COR-L47 (cell line): ENCODE measurements at regions not wholly inside any gene's neighbourhood (a gene's known extent, or its start where the extent isn't known, plus 50 kb on each side); places are given as distances from the start of the nearest gene placed in this dataset.

Experiments
- DNase-seq: peaks from one replicate; lab custom pipeline; 2025; lab: John Stamatoyannopoulos, UW

DNA sequence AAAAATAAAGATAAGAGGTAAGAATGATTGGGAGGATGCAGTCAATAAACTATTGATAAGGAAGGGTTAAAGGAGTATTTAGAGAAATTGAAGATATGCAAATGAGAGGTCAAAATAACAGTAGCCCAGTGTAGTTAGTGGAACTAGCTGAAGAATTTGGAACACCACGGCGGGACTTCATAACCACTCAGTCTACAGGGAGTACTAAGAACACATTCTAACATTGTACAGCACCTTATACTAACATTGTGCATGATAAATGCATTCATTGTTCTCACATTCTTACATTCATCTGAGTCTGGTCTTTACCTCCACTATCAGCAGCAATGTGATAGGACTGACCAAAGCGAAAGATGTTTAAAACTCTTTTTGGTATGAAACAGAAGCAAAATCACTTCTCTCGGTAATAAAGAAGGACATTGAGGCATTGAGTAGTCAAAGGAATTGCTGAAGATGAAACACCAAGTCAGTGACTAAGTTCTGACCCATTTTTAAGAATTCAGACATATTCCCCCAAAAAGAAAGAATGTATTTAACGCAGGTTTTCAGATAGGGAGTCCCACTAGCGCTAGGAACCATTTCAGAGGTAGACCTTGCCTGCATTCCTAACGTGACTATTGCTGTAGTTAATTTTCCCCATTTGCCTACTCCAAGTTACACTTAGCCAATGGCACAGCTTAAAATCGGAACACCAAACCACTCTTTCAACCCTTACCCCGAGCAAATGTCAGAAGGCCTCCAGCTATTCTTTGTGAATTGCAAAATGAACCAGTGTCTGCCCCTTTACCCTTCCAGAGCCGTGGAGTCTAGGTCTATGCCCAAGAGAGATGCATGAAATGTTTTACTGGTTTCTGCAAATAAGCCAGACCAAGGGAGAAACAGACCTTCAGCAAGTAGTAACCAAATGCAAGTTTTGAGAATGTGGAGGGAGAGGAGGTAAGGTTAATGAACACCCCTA is 108.8 kb upstream of the IRF2BP2 start:
- no peak for DNase-seq

DNA sequence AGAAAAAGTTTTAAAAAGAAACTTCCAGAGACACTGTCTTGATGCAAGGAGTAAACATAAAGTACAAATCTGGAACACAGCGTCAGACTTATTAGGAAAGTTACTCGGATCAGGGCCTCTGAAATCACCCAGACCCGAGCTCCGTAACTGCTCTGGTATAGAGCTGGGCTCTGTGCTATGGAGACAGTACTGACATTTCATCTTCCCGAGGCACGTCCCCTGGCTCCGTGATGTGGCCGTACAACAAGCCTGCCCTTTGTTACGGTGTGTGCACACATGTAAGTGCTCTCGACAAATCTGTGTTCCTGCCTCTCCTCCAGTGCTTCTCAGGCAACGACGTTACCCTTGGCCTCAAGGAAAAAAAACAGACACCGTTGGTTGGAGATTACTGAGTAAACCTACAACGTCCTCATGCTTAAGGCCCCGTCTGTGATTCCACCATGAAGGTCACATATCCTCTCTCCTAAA is 107.0 kb upstream of the IRF2BP2 start:
- DNase-seq, result no peak

DNA sequence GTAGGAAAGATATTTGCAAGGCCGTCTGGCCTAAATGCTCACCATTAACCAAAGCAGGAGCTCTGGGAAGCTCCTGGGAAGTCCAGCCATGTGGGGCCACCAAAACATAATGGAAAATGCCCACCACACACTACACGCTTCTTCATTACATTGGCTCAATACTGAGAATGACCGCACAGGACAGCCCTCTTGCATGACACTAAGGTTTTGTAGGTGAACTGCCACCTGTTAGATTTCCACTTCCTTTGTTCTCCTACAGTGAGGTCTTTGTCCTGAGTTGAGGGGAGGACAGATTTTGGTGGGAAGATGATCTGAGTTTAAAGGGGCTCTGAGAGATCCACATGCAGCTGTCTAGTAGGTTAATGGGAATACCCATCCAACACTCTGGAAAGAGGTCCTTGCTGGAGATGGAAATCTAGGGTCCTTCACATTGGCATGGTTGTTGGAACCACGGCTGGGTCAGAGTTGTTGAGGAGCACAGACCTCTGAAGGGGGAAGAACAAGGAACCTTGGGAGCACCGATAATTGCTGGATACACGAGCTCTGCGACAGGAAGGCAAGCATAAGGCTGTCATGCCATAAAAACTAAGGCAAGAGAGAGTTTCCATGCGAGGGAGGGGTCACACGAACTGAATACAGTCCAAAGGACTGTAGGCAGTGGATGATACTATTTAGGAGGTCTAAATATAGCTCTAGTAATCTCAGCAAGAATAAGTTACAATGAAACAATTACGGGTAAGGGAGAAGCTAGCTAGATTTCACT is 105.5 kb upstream of the IRF2BP2 start:
- DNase-seq, result no peak

DNA sequence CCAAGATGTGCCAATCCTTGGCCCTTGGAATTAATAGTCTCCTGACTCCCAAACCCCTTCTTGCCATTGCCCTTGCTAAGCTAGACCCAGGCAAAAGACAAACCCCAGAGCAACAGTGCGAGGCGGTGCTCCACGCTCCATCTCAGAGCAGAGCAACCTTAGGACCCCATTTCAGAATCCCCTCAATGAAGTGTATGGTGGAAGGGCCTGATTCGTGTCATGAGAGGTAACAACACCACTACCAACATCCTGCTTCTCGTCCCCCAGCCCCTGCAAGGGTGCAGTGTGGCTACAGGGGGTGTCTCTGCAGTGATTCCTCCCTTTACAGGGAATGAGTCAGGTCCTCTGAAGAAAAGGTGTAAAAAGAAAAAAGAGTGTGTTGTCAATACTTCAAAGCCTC is 103.9 kb upstream of the IRF2BP2 start:
- no peak for DNase-seq

DNA sequence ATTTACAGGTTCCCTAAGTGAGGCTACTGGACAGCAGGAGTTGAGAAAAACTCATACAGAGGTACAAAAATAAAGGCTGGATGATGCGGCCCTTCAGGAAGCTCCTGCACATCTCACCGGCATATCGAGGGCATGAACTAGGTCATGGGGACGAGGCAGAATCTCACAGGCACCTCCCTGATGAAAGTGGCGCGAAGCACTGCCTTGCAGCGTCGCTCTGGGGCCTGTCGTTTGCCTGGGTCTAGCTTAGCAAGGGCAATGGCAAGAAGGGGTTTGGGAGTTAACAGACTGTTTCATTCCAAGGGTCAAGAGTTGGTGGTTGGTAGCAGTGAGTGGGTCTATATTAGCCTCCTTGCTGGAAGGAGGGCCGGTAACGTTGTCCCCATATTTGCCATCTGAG is 103.5 kb upstream of the IRF2BP2 start:
- no peak for DNase-seq

DNA sequence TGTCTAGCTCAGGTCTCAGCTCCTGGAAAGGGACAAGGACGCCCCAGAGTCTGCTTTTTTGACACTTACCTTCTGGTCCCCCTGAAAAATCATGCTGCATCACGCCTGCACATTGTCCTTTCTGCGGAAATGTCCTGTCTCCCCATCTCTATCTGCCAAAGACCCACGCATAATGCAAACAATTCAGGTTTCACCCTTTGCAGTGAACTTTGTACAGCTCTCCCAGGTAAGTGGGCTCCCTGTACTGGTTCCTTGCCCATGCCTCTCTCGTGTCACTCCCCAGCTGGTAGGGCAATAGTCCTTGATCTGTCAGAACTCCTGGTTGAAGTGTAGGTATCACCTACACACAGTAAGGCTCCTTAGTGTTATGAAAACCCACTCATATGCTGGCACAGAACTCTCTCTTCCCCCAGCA is 102.9 kb upstream of the IRF2BP2 start:
- no peak for DNase-seq

DNA sequence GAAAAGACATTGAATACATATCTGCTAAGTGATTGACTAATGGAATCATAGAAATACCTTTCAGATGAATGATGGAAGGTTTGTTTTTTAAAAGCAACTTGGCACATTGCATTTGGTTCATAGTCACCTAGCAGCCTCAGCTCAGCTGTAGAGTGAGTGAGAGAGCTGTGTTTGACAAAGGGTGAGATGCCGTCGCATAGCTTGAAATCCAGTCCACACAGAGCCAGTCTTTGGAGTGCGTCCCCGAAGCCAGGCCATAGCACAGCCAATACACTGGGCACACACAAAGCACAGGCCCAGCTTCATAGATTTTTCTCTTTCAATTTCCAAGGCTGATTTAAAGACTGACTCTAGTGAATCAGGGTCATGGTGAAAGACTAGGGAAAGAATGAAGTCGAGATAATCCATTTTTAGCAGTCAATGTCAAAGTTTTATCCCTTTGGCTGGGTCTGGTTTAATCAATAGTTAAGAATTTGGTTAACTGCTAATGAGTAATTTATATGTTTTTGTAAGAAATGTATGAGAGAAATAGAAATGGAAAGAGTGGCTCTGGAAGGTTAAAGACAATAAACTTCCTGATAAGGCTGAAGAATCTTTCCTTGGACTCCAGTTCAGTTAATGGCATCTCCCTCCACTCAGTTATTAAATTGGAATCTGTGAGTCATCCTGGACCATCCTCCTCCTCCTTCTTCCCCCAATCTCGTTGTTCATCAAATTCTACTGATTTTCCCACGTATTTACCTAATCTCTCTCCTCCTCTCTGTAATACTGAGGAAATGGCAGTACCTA is 101.2 kb upstream of the IRF2BP2 start:
- no peak for DNase-seq

DNA sequence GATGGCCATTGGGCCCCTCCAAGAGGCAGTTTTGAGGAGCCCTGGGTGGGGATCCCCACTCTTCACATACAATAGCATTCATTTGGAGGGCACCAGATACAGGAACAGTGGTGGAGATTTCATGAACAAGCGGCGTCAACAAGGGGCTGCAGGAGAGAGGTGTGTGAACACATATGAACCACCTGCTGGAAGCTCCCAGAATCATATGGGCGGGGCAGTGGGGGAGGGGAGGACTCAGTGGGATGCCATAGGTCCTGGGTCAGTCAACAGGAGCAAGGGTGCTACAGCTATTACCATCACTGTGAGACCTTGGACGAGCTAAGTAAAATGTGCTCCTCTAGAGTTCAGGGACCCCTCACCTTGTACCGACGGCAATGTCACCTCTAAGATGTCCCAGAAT is 100.4 kb upstream of the IRF2BP2 start:
- no peak for DNase-seq

DNA sequence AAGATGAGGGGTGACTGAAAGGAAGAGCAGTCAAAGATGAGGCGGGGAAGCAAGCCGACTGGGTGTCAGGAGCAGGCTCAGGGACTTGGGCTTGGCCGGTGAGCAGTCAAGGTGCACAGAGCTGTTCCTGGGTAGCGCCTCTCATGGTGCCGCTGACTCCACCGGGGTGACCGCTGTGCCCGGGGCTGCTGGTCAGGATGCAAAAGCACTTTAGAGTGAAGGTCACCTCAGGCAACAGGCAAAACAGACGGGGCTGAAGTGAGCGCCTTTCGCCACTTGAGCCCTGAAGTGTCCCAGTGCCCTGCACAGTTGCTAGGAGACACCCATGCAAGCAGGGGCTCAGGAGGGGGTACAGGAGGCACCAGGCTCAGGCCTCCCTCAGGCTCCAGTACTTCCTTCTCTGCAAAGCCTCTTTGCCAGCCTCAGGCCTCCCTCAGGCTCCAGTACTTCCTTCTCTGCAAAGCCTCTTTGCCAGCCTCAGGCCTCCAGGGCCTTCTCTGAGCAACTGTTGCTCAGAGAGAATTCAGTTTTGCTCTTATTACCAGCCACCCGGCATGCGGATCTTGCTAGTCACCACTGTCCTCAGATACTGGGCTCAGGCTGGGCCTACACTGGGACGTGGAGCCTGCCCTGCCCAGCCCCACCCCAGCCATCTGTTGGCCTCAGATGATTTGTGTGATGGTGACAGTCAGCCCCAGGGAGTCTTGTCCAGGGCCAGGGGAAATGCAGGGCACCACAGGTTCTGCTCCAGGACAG is 99.7 kb upstream of the IRF2BP2 start:
- no peak for DNase-seq

DNA sequence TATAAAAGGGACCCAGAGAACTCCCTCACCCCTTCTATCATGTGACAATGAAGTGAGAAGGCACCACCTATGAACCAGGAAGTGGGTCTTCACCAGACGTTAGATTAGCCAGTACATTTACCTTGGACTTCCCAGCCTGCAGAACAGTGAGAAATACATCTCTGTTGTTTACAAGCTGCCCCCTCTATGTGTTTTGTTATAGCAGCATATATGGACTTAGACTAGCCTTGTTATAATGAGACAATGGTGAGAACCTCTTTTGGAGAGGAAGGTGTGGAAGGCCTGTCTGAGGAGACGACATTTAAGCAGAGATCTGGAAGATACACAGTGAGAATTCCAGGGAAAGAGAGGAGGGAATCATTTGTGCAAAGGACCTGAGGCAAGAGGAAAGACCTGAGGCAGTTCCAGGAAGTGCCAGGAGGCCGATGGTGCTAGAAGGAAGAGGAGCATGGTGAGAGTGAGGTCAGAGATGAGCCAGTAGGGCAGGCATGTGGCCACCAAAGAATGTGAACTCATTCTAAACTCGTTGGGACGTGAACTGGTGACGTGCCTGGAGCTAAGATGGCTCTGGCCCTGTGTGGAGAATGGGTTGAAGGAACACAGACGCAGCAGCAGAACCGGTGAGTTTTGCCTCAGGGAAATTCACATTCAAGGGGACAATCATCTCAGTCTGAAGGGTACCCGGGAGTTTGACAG is 98.9 kb upstream of the IRF2BP2 start:
- no peak for DNase-seq

DNA sequence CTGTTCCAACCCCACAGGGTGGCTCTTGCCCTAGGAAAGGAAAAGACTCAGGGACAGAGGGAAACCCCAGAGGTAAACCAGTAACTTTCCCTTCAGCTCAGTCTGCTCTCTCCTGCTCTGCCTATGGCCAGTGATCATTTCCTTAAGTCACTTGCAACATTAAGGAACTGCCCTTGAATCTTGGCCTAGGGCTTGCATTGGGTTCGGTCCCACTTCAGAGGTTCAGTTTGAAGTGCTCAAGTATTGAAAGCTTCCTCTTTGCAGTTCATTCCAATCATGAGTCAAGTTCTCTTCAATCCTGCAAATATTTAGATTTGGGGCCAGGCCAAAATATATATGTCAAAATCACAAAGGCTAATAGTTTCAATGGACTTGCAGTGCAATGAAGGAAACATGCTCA is 97.7 kb upstream of the IRF2BP2 start:
- DNase-seq, result no peak

DNA sequence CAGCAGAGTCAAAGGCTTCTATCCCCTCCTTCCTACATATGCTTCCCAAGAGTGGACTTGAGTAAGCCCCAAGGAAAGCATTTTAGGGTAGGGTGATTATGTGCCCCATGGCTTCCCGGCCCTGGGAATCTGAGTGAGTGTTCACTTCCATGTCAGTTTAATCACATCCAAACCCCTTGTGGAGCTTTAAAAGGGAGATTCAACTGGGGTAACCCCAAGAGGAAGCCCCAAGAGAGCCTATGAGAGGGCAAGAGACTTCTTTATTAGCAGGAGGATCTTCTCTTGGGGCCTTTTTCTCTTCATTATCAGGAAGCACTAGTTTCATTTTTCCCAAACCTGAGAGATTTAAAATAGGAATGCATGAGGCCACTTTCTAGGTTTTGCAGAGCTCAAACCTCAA is 97.0 kb upstream of the IRF2BP2 start:
- DNase-seq, result no peak

DNA sequence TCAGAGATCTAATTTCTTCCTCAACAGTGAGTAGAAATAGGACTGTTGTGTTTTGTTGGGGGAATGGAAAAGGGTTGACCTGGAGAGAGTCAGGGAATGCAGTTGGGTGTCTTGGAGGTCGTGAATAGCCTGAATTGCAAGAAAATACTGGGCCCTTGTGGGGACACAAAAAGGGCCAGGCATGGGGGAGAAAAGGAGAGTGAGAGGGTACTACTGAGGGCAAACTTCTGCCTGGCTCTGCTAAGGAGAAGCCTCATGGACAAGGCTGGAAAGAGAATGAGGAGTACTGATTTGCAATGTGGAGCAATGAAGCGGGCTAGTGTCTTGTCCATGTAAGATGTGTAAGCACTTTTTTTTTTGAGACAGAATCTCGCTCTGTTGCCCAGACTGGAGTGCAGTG is 96.2 kb upstream of the IRF2BP2 start:
- DNase-seq, result no peak

DNA sequence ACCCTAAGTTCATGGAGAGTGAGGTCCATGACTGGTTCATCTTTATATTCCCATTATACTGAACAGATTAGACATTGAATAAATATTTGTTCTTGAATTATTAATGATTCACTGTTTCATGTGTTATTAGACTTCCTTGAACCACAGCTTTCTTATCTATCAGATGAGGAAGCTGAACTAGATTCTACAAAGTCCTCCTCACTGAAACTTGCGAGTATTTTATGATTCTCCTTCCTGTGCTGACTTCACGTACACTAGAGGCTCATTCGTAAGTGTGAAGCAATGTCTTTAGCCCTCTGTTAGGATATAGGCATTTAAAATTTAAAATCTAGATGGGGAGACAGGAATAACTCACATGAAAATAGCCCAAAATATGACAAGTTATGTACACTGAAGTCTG is 95.6 kb upstream of the IRF2BP2 start:
- no peak for DNase-seq

DNA sequence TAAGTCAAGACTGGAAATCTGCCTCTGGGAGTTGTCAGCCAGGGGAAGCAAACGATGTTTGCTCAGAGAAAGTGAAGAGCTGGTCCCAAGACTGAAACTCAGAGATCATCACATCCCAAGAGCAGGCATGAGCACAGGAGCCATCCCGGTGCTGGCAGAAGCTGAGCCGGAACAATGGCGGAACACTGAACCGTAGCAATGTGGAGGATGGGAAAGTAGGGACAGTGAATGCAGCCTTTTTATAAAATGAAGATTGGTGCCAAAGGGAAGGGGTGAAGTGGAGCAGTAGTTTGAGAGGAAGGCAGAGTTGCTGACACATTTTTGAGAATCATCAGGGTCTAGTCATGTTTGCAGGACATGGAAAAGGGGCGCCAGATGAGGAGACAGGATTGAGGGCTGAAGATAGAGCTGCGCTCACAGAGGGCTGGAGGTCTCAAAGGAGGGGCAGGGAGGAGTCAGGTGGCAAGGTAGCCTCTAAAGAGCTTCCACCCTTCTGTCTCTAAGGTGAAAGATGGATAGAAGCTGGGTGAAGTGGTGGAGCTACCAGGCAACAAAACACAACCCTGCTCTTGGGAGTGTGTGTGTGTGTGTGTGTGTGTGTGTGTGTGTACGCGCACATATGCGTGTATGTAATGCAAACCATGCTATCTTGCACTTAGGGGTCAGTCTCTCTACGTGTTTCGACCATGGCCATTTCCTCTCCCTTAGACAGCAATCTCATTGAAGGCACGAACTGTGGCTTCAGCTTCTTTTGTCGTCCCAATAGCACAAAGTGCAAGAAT is 94.3 kb upstream of the IRF2BP2 start:
- no peak for DNase-seq

DNA sequence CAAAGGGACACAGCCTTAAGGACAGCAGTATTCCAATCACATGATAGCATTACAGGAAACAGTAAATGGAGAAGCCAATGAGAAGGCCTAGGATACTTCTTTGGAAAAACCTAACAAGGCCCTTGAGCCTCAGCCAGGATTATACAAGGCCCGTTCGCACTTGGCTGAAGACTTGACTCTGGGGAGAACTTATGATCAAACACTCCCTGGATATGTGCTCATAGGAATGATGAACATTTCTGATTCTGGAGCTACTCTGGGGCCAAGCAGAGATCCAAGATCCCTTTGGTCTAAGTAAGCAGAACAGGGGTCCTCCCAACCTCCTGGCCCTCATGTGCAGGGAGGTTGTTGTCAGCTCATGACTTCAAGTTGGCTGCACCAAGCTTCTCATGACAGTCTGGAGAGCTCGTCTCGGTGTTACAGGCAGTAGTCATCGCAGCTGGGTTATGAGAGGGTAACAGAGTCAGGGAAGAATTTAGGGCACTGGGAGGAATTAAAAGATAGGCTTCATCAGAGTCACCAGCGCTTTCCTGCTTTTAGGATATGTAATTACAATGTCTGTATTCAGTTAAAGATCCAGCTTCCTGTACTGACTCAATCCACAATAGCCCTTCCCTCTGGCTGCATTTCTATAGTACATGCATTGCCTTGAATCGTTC is 92.5 kb upstream of the IRF2BP2 start:
- no peak for DNase-seq

DNA sequence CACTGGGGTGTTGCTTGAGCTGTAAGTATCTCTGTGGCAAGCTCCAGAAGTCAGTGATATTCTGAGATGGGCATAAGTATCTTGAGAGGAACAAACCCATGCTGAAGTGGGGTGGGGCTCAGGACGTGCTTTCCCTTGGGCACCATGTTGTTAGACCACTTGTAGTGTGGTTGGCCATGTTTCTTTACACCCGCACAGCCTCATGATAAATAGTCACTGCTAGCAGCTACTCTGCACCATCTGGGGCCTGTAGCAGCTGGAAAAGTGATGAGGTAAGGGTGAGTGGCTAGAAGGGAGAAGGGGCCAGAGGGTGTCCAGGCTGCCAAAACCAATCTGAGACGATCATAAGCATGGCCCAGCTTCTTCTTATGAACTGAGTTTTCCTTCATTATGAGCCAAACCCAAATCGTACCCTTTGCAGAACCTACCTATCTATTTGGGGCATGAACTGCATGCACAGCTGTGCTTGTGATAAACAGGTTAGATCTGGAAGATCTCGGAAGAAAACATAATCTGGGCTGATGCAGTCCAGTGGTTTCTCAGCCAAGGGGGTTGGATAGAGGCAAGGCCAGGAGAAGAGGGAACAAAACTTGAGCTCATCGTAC is 91.9 kb upstream of the IRF2BP2 start:
- no peak for DNase-seq

DNA sequence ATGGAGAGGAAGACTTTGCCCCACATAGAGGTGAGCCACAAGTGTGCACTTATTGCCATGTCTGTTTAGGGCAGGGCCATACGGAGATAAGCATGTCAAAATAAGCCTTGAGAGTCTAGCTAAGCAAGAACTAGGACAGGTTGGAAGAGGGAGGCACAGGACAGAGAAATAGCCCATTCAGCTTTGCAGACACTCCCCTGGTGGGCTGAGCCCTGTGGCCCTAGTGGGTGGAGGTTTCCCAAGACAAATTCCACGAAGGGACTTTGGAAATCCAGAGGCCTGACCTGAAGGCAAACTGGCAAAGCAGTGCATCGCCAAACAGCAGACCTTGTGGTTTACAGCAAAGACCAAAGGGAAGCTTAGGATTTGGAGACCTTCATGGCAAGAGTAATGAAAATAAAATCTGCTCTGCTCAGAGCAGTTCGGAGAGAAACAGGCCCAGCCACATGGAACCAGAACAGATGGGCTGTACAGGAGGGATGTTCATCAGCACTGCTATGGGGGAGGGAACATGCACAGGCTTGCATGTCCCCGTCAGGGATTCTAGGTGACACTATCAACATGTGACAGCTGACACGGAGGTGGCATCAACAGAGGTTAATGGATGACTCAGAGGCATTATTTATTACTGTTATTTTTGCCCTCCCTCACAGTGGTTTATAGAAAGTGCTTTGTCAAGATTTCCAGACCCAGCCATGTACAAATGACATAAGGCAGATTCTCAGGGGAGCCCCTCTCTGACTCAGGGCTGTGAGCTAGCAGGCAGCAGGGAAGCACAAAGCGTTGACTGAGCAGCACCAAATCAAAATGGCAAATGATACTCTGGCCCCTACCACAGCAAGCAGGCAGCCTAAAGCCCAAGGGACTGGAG is 90.1 kb upstream of the IRF2BP2 start:
- no peak for DNase-seq
